B cell (primary cell): ENCODE measurements at regions not wholly inside any gene's neighbourhood (a gene's known extent, or its start where the extent isn't known, plus 50 kb on each side); places are given as distances from the start of the nearest gene placed in this dataset.

Experiments
- ATAC-seq: fragments of 200-7000 bp; cut with Tn5 transposase; one replicate; pipeline ENCODE4 v1.10.0; 2021; ENCODE audit warnings: low read depth, mild to moderate bottlenecking, moderate number of reproducible peaks, moderate library complexity
- CTCF ChIA-PET: fragments of 350-600 bp; sonication (Branson Sonifier 250); formaldehyde crosslinking; loops from one replicate; lab custom pipeline; 2021; ENCODE audit warnings: antibody characterized with exemption, inconsistent platforms; lab: Charles Lee
- POLR2A ChIA-PET: fragments of 350-600 bp; sonication (Branson Sonifier 250); formaldehyde crosslinking; loops from one replicate; lab custom pipeline; 2021; ENCODE audit warnings: antibody characterized with exemption; lab: Charles Lee
- DNase-seq: peaks from one replicate; pipeline ENCODE4 v3.0.0; 2013
- H2AFZ ChIP-seq: 2 replicates; pipeline ENCODE4 v1.6.1; 2012; ENCODE audit warnings: mild to moderate bottlenecking, low read depth, low read length; ENCODE audit not compliant: insufficient read depth, poor library complexity, severe bottlenecking
- H3K27ac ChIP-seq, 2 donors: 1 replicate in 1 of 2; 2 replicates in 1 of 2; pipeline ENCODE4 v1.5.1; 2012 to 2013; ENCODE audit warnings: low read length in 2 of 2, mild to moderate bottlenecking in 2 of 2, moderate library complexity in 1 of 2
- H3K27me3 ChIP-seq, 4 experiments: fragments of 200-600 bp in 1 of 4; sonication (generic) in 1 of 4; replicated peaks in 1 of 4; 1 replicate in 2 of 4; 2 replicates in 2 of 4; pipeline versions ENCODE4 v1.6.1 to v1.7.0; 2013 to 2016; ENCODE audit warnings: low read length in 3 of 4, mild to moderate bottlenecking in 2 of 4, mixed read lengths in 1 of 4, moderate library complexity in 1 of 4; ENCODE audit not compliant: insufficient read depth in 4 of 4, control insufficient read depth in 3 of 4; ENCODE audit errors: control extremely low read depth in 1 of 4
- H3K36me3 ChIP-seq, 2 experiments: replicated peaks in 1 of 2; 1 replicate in 1 of 2; 2 replicates in 1 of 2; pipeline versions ENCODE4 v1.6.1 to v1.7.1; 2013; ENCODE audit warnings: low read length in 1 of 2; ENCODE audit not compliant: insufficient read depth in 2 of 2, control insufficient read depth in 1 of 2; ENCODE audit errors: control extremely low read depth in 1 of 2, extremely low read depth in 1 of 2
- H3K4me1 ChIP-seq, 2 donors: fragments of 200-600 bp in 1 of 2; sonication (generic) in 1 of 2; 1 replicate in 1 of 2; 2 replicates in 1 of 2; pipeline versions ENCODE4 v1.5.1 to v1.6.1; 2013 to 2017; ENCODE audit warnings: low read length in 2 of 2; ENCODE audit not compliant: control insufficient read depth in 2 of 2, insufficient read depth in 2 of 2
- H3K4me2 ChIP-seq: replicated peaks from 2 replicates; pipeline ENCODE3; 2012; ENCODE audit warnings: mild to moderate bottlenecking, low read depth, low read length; ENCODE audit not compliant: poor library complexity, severe bottlenecking
- H3K4me3 ChIP-seq, 5 experiments: fragments of 200-600 bp in 1 of 5; sonication (generic) in 1 of 5; 1 replicate in 3 of 5; 2 replicates in 2 of 5; pipeline versions ENCODE4 v1.5.1 to v1.7.0; 2011 to 2016; ENCODE audit warnings: low read length in 4 of 5, mild to moderate bottlenecking in 4 of 5, low read depth in 2 of 5, control low read depth in 1 of 5, moderate library complexity in 1 of 5; ENCODE audit not compliant: insufficient read depth in 1 of 5; ENCODE audit errors: control extremely low read depth in 1 of 5, extremely low read depth in 1 of 5
- H3K79me2 ChIP-seq: fragments of 200-600 bp; sonication (generic); one replicate; pipeline ENCODE4 v1.6.0; 2016; ENCODE audit warnings: low read length; ENCODE audit not compliant: control insufficient read depth, insufficient read depth
- H3K9ac ChIP-seq: fragments of 200-600 bp; sonication (generic); 2 replicates; pipeline ENCODE4 v1.6.1; 2017; ENCODE audit warnings: mild to moderate bottlenecking, low read length, moderate library complexity
- H3K9me3 ChIP-seq, 3 donors: one replicate each; pipeline versions ENCODE4 v1.6.1 to v1.7.1; 2013; ENCODE audit warnings: low read length in 2 of 3; ENCODE audit not compliant: control insufficient read depth in 2 of 3, insufficient read depth in 1 of 3; ENCODE audit errors: control extremely low read depth in 1 of 3
- H4K20me1 ChIP-seq: 2 replicates; pipeline ENCODE4 v1.6.0; 2012; ENCODE audit warnings: mild to moderate bottlenecking, low read length; ENCODE audit not compliant: insufficient read depth, control insufficient read depth, poor library complexity, severe bottlenecking
- H3K27ac Mint-ChIP-seq: one replicate; pipeline ENCODE4 v1.8.0; 2021; ENCODE audit warnings: mixed read lengths
- H3K27me3 Mint-ChIP-seq: one replicate; pipeline ENCODE4 v1.8.0; 2021; ENCODE audit warnings: mixed read lengths
- H3K4me1 Mint-ChIP-seq: one replicate; pipeline ENCODE4 v1.8.0; 2021; ENCODE audit warnings: mixed read lengths
- H3K4me3 Mint-ChIP-seq: one replicate; pipeline ENCODE4 v1.8.0; 2021; ENCODE audit warnings: mixed read lengths
- H3K9me3 Mint-ChIP-seq: one replicate; pipeline ENCODE4 v1.8.0; 2022; ENCODE audit warnings: mixed read lengths; ENCODE audit not compliant: insufficient read depth
- EZH2 ChIP-seq: IDR thresholded peaks from 2 replicates; pipeline ENCODE4 v1.6.1; 2012; ENCODE audit warnings: borderline replicate concordance, low read depth, mild to moderate bottlenecking, moderate library complexity, low read length; ENCODE audit not compliant: insufficient read depth, poor library complexity, severe bottlenecking
- WGBS: methylation state at CpG from one replicate; pipeline ENCODE4 v1.1.5; 2013; ENCODE audit warnings: missing lambda C conversion rate; ENCODE audit not compliant: insufficient coverage; 5-methylcytosine and 5-hydroxymethylcytosine counted together
- intact Hi-C: fragments of 100-400 bp; cut with micrococcal nuclease; formaldehyde crosslinking; loops from one replicate; pipeline ENCODE4 v1.10.0; 2022
- TF ChIP-seq, protein P1 (sequence below): fragments of 200-600 bp; IDR thresholded peaks from one replicate; pipeline ENCODE4 v1.8.0; 2022; ENCODE audit warnings: antibody characterized with exemption, mild to moderate bottlenecking

- no CpG with 5 or more reads among the region's 4 CpGs for WGBS
- Histone ChIP-seq H2AFZ (no peak overlapping the region), H4K20me1 (no peaks in the 10 kb centered on the region), H3K4me2 (no peak overlapping the region), H3K9ac (no peak overlapping the region), H3K4me3 (no peak overlapping the region), H3K4me1 (no peaks in the 10 kb centered on the region), H3K36me3 (no peaks in the 10 kb centered on the region), H3K79me2 (no peaks in the 10 kb centered on the region), H3K27ac (no peak overlapping the region), H3K9me3 (peaks cover 0 to 6% (median 0%) of the 10 kb centered on the region in 3 donors), H3K27me3 (no peaks in the 10 kb centered on the region)
- ATAC-seq (no peak), DNase-seq (no peak)
- no peak overlapping the region for H3K4me3 Mint-ChIP-seq
- no peak overlapping the region for H3K27ac Mint-ChIP-seq
- H3K4me1 Mint-ChIP-seq: no peaks in the 10 kb centered on the region
- intact Hi-C loops: no loop called here
- TF ChIP-seq, protein P1, sequence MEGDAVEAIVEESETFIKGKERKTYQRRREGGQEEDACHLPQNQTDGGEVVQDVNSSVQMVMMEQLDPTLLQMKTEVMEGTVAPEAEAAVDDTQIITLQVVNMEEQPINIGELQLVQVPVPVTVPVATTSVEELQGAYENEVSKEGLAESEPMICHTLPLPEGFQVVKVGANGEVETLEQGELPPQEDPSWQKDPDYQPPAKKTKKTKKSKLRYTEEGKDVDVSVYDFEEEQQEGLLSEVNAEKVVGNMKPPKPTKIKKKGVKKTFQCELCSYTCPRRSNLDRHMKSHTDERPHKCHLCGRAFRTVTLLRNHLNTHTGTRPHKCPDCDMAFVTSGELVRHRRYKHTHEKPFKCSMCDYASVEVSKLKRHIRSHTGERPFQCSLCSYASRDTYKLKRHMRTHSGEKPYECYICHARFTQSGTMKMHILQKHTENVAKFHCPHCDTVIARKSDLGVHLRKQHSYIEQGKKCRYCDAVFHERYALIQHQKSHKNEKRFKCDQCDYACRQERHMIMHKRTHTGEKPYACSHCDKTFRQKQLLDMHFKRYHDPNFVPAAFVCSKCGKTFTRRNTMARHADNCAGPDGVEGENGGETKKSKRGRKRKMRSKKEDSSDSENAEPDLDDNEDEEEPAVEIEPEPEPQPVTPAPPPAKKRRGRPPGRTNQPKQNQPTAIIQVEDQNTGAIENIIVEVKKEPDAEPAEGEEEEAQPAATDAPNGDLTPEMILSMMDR: no peak
- no peak for TF ChIP-seq EZH2
- H3K9me3 Mint-ChIP-seq: no peaks in the 10 kb centered on the region
- ChIA-PET CTCF (no interaction called here), POLR2A (no interaction called here)
- no peaks in the 10 kb centered on the region for H3K27me3 Mint-ChIP-seq
Measured at GRCh38 chr12:72139411-72139810, 132.8 kb upstream of the TRHDE start.

GRCh38 chr12:72141381-72141780 is 130.8 kb upstream of the TRHDE start:
- H3K9me3 Mint-ChIP-seq: no peaks in the 10 kb centered on the region
- TF ChIP-seq, protein P1: no peak
- TF ChIP-seq EZH2: no peak
- ChIA-PET CTCF (interaction anchor here (0.7 kb wide), 1 partner anchor 697 kb away, joined by 3 read pairs; no protein-coding TSS in a partner anchor), POLR2A (no interaction called here)
- no CpG with 5 or more reads among the region's 2 CpGs for WGBS
- no peaks in the 10 kb centered on the region for H3K27me3 Mint-ChIP-seq
- Histone ChIP-seq H3K27me3 (no peaks in the 10 kb centered on the region), H3K79me2 (no peaks in the 10 kb centered on the region), H3K36me3 (no peaks in the 10 kb centered on the region), H3K4me2 (no peak overlapping the region), H4K20me1 (no peaks in the 10 kb centered on the region), H3K9ac (no peak overlapping the region), H3K27ac (no peak overlapping the region), H3K4me3 (no peak overlapping the region), H3K9me3 (peaks cover 0 to 6% (median 1%) of the 10 kb centered on the region in 3 donors), H3K4me1 (no peaks in the 10 kb centered on the region), H2AFZ (no peak overlapping the region)
- intact Hi-C loops: no loop called here
- no peak overlapping the region for H3K4me3 Mint-ChIP-seq
- no peaks in the 10 kb centered on the region for H3K4me1 Mint-ChIP-seq
- ATAC-seq: no peak
- no peak for DNase-seq
- H3K27ac Mint-ChIP-seq: no peak overlapping the region
